ENCODE measurements at regions not wholly inside any gene's neighbourhood (a gene's known extent, or its start where the extent isn't known, plus 50 kb on each side); places are given as distances from the start of the nearest gene placed in this dataset.

DNA sequence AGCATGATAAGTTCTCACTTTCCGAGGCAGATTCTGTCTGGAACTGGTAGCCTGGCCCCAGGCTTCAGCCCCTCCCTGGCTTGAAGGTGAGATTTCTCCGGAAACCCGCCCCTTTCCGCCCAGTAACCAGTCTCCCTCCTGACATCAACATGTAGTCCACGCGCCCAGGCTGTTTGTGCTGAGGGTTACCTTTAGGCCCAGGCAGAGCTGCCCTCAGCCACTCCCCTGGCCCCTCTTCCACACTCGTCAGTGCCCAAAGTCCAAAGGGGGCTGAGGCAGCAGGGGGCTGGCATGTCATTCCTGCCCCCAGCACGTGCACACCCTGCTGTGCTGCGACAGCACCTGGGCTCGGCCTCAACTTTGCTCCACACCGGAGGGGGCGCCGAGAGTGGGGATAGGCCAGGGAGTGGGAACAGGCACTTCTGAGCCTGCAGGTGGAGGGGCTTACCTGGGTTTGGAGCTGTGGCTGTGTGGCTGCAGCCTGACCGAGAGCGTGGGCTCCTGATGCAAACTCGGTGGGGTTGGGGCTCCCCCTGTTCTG, 69.5 kb upstream of the ANK2 start:
- 91% methylated on average over 16 of the region's 16 CpGs for WGBS (ENCODE audit: insufficient coverage)
- Histone ChIP-seq H3K4me1 (ENCODE audit: control insufficient read depth in 2 of 2, insufficient read depth in 2 of 2, low read length in 2 of 2) (no peaks in the 10 kb centered on the region), H3K4me3 (ENCODE audit: control extremely low read depth in 1 of 5, extremely low read depth in 1 of 5, insufficient read depth in 1 of 5, low read depth in 2 of 5, low read length in 4 of 5) (no peak overlapping the region), H3K4me2 (replicated peaks; ENCODE audit: low read depth, low read length, poor library complexity, severe bottlenecking) (no peak overlapping the region), H4K20me1 (ENCODE audit: control insufficient read depth, insufficient read depth, low read length, poor library complexity, severe bottlenecking) (no peaks in the 10 kb centered on the region), H3K27ac (ENCODE audit: low read length in 2 of 2) (no peak overlapping the region), H3K9ac (ENCODE audit: low read length) (no peak overlapping the region), H3K36me3 (replicated peaks in 1 of 2; ENCODE audit: control extremely low read depth in 1 of 2, control insufficient read depth in 1 of 2, extremely low read depth in 1 of 2, insufficient read depth in 2 of 2, low read length in 1 of 2) (no peaks in the 10 kb centered on the region), H2AFZ (ENCODE audit: insufficient read depth, low read depth, low read length, poor library complexity, severe bottlenecking) (no peak overlapping the region), H3K27me3 (replicated peaks in 1 of 4; ENCODE audit: control extremely low read depth in 1 of 4, control insufficient read depth in 3 of 4, insufficient read depth in 4 of 4, low read length in 3 of 4) (no peaks in the 10 kb centered on the region), H3K9me3 (ENCODE audit: control extremely low read depth in 1 of 3, control insufficient read depth in 2 of 3, insufficient read depth in 1 of 3, low read length in 2 of 3) (peaks cover 0 to 12% (median 0%) of the 10 kb centered on the region in 3 donors), H3K79me2 (ENCODE audit: control insufficient read depth, insufficient read depth, low read length) (no peaks in the 10 kb centered on the region)
- DNase-seq = no peak
- ChIA-PET CTCF (no interaction called here), POLR2A (no interaction called here)
- no peaks in the 10 kb centered on the region for H3K27me3 Mint-ChIP-seq
- ATAC-seq (ENCODE audit: low read depth) = no peak
- H3K27ac Mint-ChIP-seq = no peak overlapping the region
- H3K9me3 Mint-ChIP-seq (ENCODE audit: insufficient read depth) = no peaks in the 10 kb centered on the region
- intact Hi-C loops (cut with micrococcal nuclease) = no loop called here
- no peak for TF ChIP-seq EZH2 (IDR thresholded peaks at IDR 0.05; ENCODE audit: borderline replicate concordance, insufficient read depth, low read depth, low read length, poor library complexity, severe bottlenecking)
- TF ChIP-seq, protein P1, sequence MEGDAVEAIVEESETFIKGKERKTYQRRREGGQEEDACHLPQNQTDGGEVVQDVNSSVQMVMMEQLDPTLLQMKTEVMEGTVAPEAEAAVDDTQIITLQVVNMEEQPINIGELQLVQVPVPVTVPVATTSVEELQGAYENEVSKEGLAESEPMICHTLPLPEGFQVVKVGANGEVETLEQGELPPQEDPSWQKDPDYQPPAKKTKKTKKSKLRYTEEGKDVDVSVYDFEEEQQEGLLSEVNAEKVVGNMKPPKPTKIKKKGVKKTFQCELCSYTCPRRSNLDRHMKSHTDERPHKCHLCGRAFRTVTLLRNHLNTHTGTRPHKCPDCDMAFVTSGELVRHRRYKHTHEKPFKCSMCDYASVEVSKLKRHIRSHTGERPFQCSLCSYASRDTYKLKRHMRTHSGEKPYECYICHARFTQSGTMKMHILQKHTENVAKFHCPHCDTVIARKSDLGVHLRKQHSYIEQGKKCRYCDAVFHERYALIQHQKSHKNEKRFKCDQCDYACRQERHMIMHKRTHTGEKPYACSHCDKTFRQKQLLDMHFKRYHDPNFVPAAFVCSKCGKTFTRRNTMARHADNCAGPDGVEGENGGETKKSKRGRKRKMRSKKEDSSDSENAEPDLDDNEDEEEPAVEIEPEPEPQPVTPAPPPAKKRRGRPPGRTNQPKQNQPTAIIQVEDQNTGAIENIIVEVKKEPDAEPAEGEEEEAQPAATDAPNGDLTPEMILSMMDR (IDR thresholded peaks at IDR 0.05) = no peak
- no peaks in the 10 kb centered on the region for H3K4me1 Mint-ChIP-seq
- H3K4me3 Mint-ChIP-seq = no peak overlapping the region

DNA sequence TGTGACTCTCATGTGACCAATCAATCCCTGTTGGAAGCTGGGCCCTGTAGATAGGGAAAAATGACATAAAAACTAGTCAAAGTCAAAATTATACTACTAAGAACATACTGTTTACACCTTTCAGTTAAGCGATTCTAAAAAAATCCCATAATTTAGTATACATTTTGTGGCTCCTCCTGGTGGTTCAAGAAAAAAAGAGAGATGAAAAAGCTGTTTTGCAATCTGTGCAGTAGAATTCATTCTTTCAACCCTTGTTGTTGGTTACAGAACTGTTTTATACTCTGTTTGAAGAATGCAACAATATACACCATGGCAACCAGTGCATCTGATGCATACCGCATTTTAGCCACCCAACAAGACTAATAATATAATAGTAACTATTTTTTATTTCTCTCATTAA, 66.8 kb upstream of the ANK2 start:
- Mint-ChIP-seq H3K27ac (no peak overlapping the region), H3K27me3 (no peaks in the 10 kb centered on the region), H3K4me1 (no peaks in the 10 kb centered on the region), H3K4me3 (no peak overlapping the region), H3K9me3 (ENCODE audit: insufficient read depth) (no peaks in the 10 kb centered on the region)
- DNase-seq = no peak
- Histone ChIP-seq H3K4me1 (ENCODE audit: control insufficient read depth in 2 of 2, insufficient read depth in 2 of 2, low read length in 2 of 2) (no peaks in the 10 kb centered on the region), H3K79me2 (ENCODE audit: control insufficient read depth, insufficient read depth, low read length) (no peaks in the 10 kb centered on the region), H3K27ac (ENCODE audit: low read length in 2 of 2) (no peak overlapping the region), H3K36me3 (replicated peaks in 1 of 2; ENCODE audit: control extremely low read depth in 1 of 2, control insufficient read depth in 1 of 2, extremely low read depth in 1 of 2, insufficient read depth in 2 of 2, low read length in 1 of 2) (no peaks in the 10 kb centered on the region), H3K9ac (ENCODE audit: low read length) (no peak overlapping the region), H3K4me2 (replicated peaks; ENCODE audit: low read depth, low read length, poor library complexity, severe bottlenecking) (no peak overlapping the region), H3K4me3 (ENCODE audit: control extremely low read depth in 1 of 5, extremely low read depth in 1 of 5, insufficient read depth in 1 of 5, low read depth in 2 of 5, low read length in 4 of 5) (no peak overlapping the region), H2AFZ (ENCODE audit: insufficient read depth, low read depth, low read length, poor library complexity, severe bottlenecking) (no peak overlapping the region), H3K27me3 (replicated peaks in 1 of 4; ENCODE audit: control extremely low read depth in 1 of 4, control insufficient read depth in 3 of 4, insufficient read depth in 4 of 4, low read length in 3 of 4) (no peaks in the 10 kb centered on the region), H3K9me3 (ENCODE audit: control extremely low read depth in 1 of 3, control insufficient read depth in 2 of 3, insufficient read depth in 1 of 3, low read length in 2 of 3) (peaks cover 0 to 12% (median 0%) of the 10 kb centered on the region in 3 donors), H4K20me1 (ENCODE audit: control insufficient read depth, insufficient read depth, low read length, poor library complexity, severe bottlenecking) (no peaks in the 10 kb centered on the region)
- WGBS (ENCODE audit: insufficient coverage) = no CpG with 5 or more reads among the region's 2 CpGs
- intact Hi-C loops (cut with micrococcal nuclease) = no loop called here
- ChIA-PET CTCF (no interaction called here), POLR2A (no interaction called here)
- TF ChIP-seq, protein P1 (IDR thresholded peaks at IDR 0.05) = no peak
- TF ChIP-seq EZH2 (IDR thresholded peaks at IDR 0.05; ENCODE audit: borderline replicate concordance, insufficient read depth, low read depth, low read length, poor library complexity, severe bottlenecking) = no peak
- ATAC-seq (ENCODE audit: low read depth) = no peak

Data from B cell (primary cell).